ENCODE measurements at regions not wholly inside any gene's neighbourhood (a gene's known extent, or its start where the extent isn't known, plus 50 kb on each side); places are given as distances from the start of the nearest gene placed in this dataset.

- Mint-ChIP-seq H3K4me3 (no peak overlapping the region), H3K27ac (no peak overlapping the region), H3K27me3 (peaks cover 8% of the 10 kb centered on the region), H3K4me1 (no peaks in the 10 kb centered on the region), H3K9me3 (peaks cover 3% of the 10 kb centered on the region), H3K36me3 (no peaks in the 10 kb centered on the region)
- ATAC-seq: no peak
Measured at GRCh38 chr2:94939349-94939748, 68.1 kb downstream of the TEKT4 start.

- Mint-ChIP-seq H3K9me3 (peaks cover 19% of the 10 kb centered on the region), H3K4me1 (no peaks in the 10 kb centered on the region)
Measured at GRCh38 chr2:94947097-94948016, 76.1 kb downstream of the TEKT4 start.

GRCh38 chr2:94955702-94956101 lies 69.8 kb upstream of the MAL start:
- H3K27me3 Mint-ChIP-seq: peaks cover 16% of the 10 kb centered on the region
- H3K4me3 Mint-ChIP-seq: no peak overlapping the region
- H3K27ac Mint-ChIP-seq: no peak overlapping the region
- H3K36me3 Mint-ChIP-seq: no peaks in the 10 kb centered on the region
- H3K4me1 Mint-ChIP-seq: no peaks in the 10 kb centered on the region
- no peaks in the 10 kb centered on the region for H3K9me3 Mint-ChIP-seq
- no peak for ATAC-seq

More at GRCh38 chr2:94947097-94948016, 76.1 kb downstream of the TEKT4 start:
- Mint-ChIP-seq H3K36me3 (peaks cover 5% of the 10 kb centered on the region), H3K4me3 (no peak overlapping the region), H3K27ac (no peak overlapping the region), H3K27me3 (peaks cover 4% of the 10 kb centered on the region)
- ATAC-seq: no peak

- Mint-ChIP-seq H3K27me3 (peaks cover 16% of the 10 kb centered on the region), H3K36me3 (no peaks in the 10 kb centered on the region), H3K9me3 (no peaks in the 10 kb centered on the region), H3K27ac (no peak overlapping the region), H3K4me1 (no peaks in the 10 kb centered on the region), H3K4me3 (no peak overlapping the region)
- no peak for ATAC-seq
Measured at GRCh38 chr2:94956797-94957391, 68.6 kb upstream of the MAL start.

GRCh38 chr2:94958245-94958644 lies 67.3 kb upstream of the MAL start:
- Mint-ChIP-seq H3K27ac (no peak overlapping the region), H3K4me1 (no peaks in the 10 kb centered on the region), H3K9me3 (no peaks in the 10 kb centered on the region), H3K36me3 (no peaks in the 10 kb centered on the region), H3K4me3 (no peak overlapping the region), H3K27me3 (peaks cover 8% of the 10 kb centered on the region)
- ATAC-seq: no peak

GRCh38 chr2:94960266-94960665 lies 65.2 kb upstream of the MAL start:
- Mint-ChIP-seq H3K4me1 (no peaks in the 10 kb centered on the region), H3K9me3 (no peaks in the 10 kb centered on the region), H3K27ac (no peak overlapping the region), H3K27me3 (peaks cover 8% of the 10 kb centered on the region), H3K4me3 (no peak overlapping the region), H3K36me3 (no peaks in the 10 kb centered on the region)
- no peak for ATAC-seq

- H3K27ac Mint-ChIP-seq: no peak overlapping the region
- peak; percentile 39 for ATAC-seq
- no peaks in the 10 kb centered on the region for H3K36me3 Mint-ChIP-seq
- H3K4me3 Mint-ChIP-seq: no peak overlapping the region
- H3K27me3 Mint-ChIP-seq: peaks cover 9% of the 10 kb centered on the region
- no peaks in the 10 kb centered on the region for H3K9me3 Mint-ChIP-seq
- no peaks in the 10 kb centered on the region for H3K4me1 Mint-ChIP-seq
Measured at GRCh38 chr2:94960751-94961150, 64.8 kb upstream of the MAL start.

- Mint-ChIP-seq H3K9me3 (no peaks in the 10 kb centered on the region), H3K27ac (no peak overlapping the region), H3K27me3 (peaks cover 16% of the 10 kb centered on the region), H3K36me3 (no peaks in the 10 kb centered on the region), H3K4me3 (no peak overlapping the region), H3K4me1 (no peaks in the 10 kb centered on the region)
- ATAC-seq: peak; percentile 49
Measured at GRCh38 chr2:94964193-94964592, 61.3 kb upstream of the MAL start.

GRCh38 chr2:94966689-94967088 lies 58.8 kb upstream of the MAL start:
- no peak for ATAC-seq
- Mint-ChIP-seq H3K4me3 (no peak overlapping the region), H3K36me3 (no peaks in the 10 kb centered on the region), H3K27me3 (peaks cover 16% of the 10 kb centered on the region), H3K27ac (no peak overlapping the region), H3K9me3 (no peaks in the 10 kb centered on the region), H3K4me1 (no peaks in the 10 kb centered on the region)

GRCh38 chr2:94970353-94970752 lies 55.2 kb upstream of the MAL start:
- no peaks in the 10 kb centered on the region for H3K36me3 Mint-ChIP-seq
- no peak overlapping the region for H3K4me3 Mint-ChIP-seq
- no peak for ATAC-seq
- no peaks in the 10 kb centered on the region for H3K9me3 Mint-ChIP-seq
- H3K27me3 Mint-ChIP-seq: peaks cover 23% of the 10 kb centered on the region
- no peak overlapping the region for H3K27ac Mint-ChIP-seq
- no peaks in the 10 kb centered on the region for H3K4me1 Mint-ChIP-seq

Data from stimulated activated memory B cell treated with anti-CD40 and anti-IgM and Interleukin-4, amounts not matched to agents 10 μg/mL and 1 μg/mL and 100 μg/mL, for 72 hours (primary cell).